ENCODE measurements at regions not wholly inside any gene's neighbourhood (a gene's known extent, or its start where the extent isn't known, plus 50 kb on each side); places are given as distances from the start of the nearest gene placed in this dataset.
A peak's percentile ranks its signal among the peaks of the same experiment; 100 is the strongest.

GRCh38 chr7:84455788-84456187 lies 261.2 kb upstream of the SEMA3A start:
- TF ChIP-seq CTCF (conservative IDR thresholded peaks at IDR 0.05) = no peak
- no peak overlapping the region for H3K27ac ChIP-seq

GRCh38 chr7:84454174-84454959 lies 259.8 kb upstream of the SEMA3A start:
- peak; percentile 51 for TF ChIP-seq CTCF (conservative IDR thresholded peaks at IDR 0.05)

GRCh38 chr7:84452618-84453017 lies 258.0 kb upstream of the SEMA3A start:
- TF ChIP-seq CTCF (conservative IDR thresholded peaks at IDR 0.05) = no peak

More at GRCh38 chr7:84454174-84454959, 259.8 kb upstream of the SEMA3A start:
- no peak overlapping the region for H3K27ac ChIP-seq

GRCh38 chr7:84450772-84451171 lies 256.2 kb upstream of the SEMA3A start:
- H3K27ac ChIP-seq = peak overlapping the region; percentile 13

More at GRCh38 chr7:84452618-84453017, 258.0 kb upstream of the SEMA3A start:
- H3K27ac ChIP-seq = no peak overlapping the region

GRCh38 chr7:84447636-84448293 lies 253.2 kb upstream of the SEMA3A start:
- H3K27ac ChIP-seq = no peak overlapping the region
- TF ChIP-seq CTCF (conservative IDR thresholded peaks at IDR 0.05) = no peak

More at GRCh38 chr7:84450772-84451171, 256.2 kb upstream of the SEMA3A start:
- TF ChIP-seq CTCF (conservative IDR thresholded peaks at IDR 0.05) = no peak

- no peak overlapping the region for H3K27ac ChIP-seq
- no peak for TF ChIP-seq CTCF (conservative IDR thresholded peaks at IDR 0.05)
Measured at GRCh38 chr7:84446991-84447480, 252.4 kb upstream of the SEMA3A start.

GRCh38 chr7:84425702-84426259 lies 231.2 kb upstream of the SEMA3A start:
- no peak for TF ChIP-seq CTCF (conservative IDR thresholded peaks at IDR 0.05)
- no peak overlapping the region for H3K27ac ChIP-seq
